H1 (cell line): ENCODE measurements at regions not wholly inside any gene's neighbourhood (a gene's known extent, or its start where the extent isn't known, plus 50 kb on each side); places are given as distances from the start of the nearest gene placed in this dataset.

Experiments used
- BRCA1 ChIP-seq: IDR thresholded peaks from 2 replicates; pipeline ENCODE4 v1.6.1; 2012; ENCODE audit warnings: low read depth, low read length, improper control_type of control experiment
- CTCF ChIP-seq, 3 experiments: IDR thresholded peaks; 1 replicate in 2 of 3; 2 replicates in 1 of 3; pipeline versions ENCODE4 v1.5.1 to v1.6.1; 2011; ENCODE audit warnings: low read length in 3 of 3, mild to moderate bottlenecking in 3 of 3, inconsistent platforms in 2 of 3, low read depth in 1 of 3, moderate library complexity in 1 of 3; ENCODE audit not compliant: insufficient read depth in 1 of 3; ENCODE audit errors: control extremely low read depth in 1 of 3
- JUN ChIP-seq: IDR thresholded peaks from 2 replicates; pipeline ENCODE4 v1.6.1; 2011; ENCODE audit warnings: low read depth, mild to moderate bottlenecking, improper control_type of control experiment, low read length
- KDM5A ChIP-seq: fragments of 200-600 bp; IDR thresholded peaks from 2 replicates; pipeline ENCODE4 v1.7.1; 2012; ENCODE audit warnings: mild to moderate bottlenecking, low read length, inconsistent platforms, mixed read lengths
- POLR2A ChIP-seq, 2 experiments: IDR thresholded peaks; 1 replicate in 1 of 2; 2 replicates in 1 of 2; pipeline ENCODE4 v1.6.1; 2011; ENCODE audit warnings: low read depth in 2 of 2, low read length in 2 of 2, mild to moderate bottlenecking in 2 of 2; ENCODE audit errors: control extremely low read depth in 1 of 2
- POLR2AphosphoS5 ChIP-seq: IDR thresholded peaks from 2 replicates; pipeline ENCODE4 v1.6.1; 2011; ENCODE audit warnings: low read depth, low read length
- RFX5 ChIP-seq: IDR thresholded peaks from 2 replicates; pipeline ENCODE4 v1.6.1; 2011; ENCODE audit warnings: low read depth, low read length, improper control_type of control experiment, borderline replicate concordance
- SP4 ChIP-seq: IDR thresholded peaks from 2 replicates; pipeline ENCODE4 v1.6.1; 2012; ENCODE audit warnings: low read length, inconsistent platforms
- TBP ChIP-seq: IDR thresholded peaks from 2 replicates; pipeline ENCODE4 v1.6.1; 2011; ENCODE audit warnings: low read depth, low read length, improper control_type of control experiment
- TCF12 ChIP-seq: IDR thresholded peaks from 2 replicates; pipeline ENCODE4 v1.6.1; 2011; ENCODE audit warnings: low read depth, mild to moderate bottlenecking, low read length
- TF ChIP-seq, protein P1 (sequence below): IDR thresholded peaks from 2 replicates; pipeline ENCODE4 v1.6.1; 2012; ENCODE audit warnings: inconsistent platforms
- TF ChIP-seq, protein P2 (sequence below): IDR thresholded peaks from 2 replicates; pipeline ENCODE4 v1.6.1; 2012; ENCODE audit warnings: inconsistent platforms
- TF ChIP-seq, protein P3 (sequence below): IDR thresholded peaks from 2 replicates; pipeline ENCODE4 v1.6.1; 2012; ENCODE audit warnings: low read length, inconsistent platforms
- TF ChIP-seq, protein P4 (sequence below): fragments of 300-600 bp; sonication (generic); IDR thresholded peaks from 2 replicates; pipeline ENCODE4 v1.7.1; 2012; ENCODE audit warnings: low read length, moderate library complexity, mild to moderate bottlenecking, inconsistent platforms; ENCODE audit not compliant: insufficient replicate concordance

- no peak for TF ChIP-seq CTCF (IDR thresholded peaks at IDR 0.05; ENCODE audit: control extremely low read depth in 1 of 3, insufficient read depth in 1 of 3, low read depth in 1 of 3, low read length in 3 of 3)
- TF ChIP-seq TBP: no peak
- TF ChIP-seq POLR2AphosphoS5: no peak
- TF ChIP-seq KDM5A: no peak
- TF ChIP-seq BRCA1: no peak
- TF ChIP-seq, protein P1, sequence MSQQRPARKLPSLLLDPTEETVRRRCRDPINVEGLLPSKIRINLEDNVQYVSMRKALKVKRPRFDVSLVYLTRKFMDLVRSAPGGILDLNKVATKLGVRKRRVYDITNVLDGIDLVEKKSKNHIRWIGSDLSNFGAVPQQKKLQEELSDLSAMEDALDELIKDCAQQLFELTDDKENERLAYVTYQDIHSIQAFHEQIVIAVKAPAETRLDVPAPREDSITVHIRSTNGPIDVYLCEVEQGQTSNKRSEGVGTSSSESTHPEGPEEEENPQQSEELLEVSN: no peak
- TF ChIP-seq, protein P2, sequence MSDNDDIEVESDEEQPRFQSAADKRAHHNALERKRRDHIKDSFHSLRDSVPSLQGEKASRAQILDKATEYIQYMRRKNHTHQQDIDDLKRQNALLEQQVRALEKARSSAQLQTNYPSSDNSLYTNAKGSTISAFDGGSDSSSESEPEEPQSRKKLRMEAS: no peak
- no peak for TF ChIP-seq POLR2A (IDR thresholded peaks at IDR 0.05; ENCODE audit: control extremely low read depth in 1 of 2, low read depth in 2 of 2, low read length in 2 of 2)
- no peak for TF ChIP-seq SP4
- TF ChIP-seq, protein P3, sequence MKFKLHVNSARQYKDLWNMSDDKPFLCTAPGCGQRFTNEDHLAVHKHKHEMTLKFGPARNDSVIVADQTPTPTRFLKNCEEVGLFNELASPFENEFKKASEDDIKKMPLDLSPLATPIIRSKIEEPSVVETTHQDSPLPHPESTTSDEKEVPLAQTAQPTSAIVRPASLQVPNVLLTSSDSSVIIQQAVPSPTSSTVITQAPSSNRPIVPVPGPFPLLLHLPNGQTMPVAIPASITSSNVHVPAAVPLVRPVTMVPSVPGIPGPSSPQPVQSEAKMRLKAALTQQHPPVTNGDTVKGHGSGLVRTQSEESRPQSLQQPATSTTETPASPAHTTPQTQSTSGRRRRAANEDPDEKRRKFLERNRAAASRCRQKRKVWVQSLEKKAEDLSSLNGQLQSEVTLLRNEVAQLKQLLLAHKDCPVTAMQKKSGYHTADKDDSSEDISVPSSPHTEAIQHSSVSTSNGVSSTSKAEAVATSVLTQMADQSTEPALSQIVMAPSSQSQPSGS: no peak
- TF ChIP-seq, protein P4, sequence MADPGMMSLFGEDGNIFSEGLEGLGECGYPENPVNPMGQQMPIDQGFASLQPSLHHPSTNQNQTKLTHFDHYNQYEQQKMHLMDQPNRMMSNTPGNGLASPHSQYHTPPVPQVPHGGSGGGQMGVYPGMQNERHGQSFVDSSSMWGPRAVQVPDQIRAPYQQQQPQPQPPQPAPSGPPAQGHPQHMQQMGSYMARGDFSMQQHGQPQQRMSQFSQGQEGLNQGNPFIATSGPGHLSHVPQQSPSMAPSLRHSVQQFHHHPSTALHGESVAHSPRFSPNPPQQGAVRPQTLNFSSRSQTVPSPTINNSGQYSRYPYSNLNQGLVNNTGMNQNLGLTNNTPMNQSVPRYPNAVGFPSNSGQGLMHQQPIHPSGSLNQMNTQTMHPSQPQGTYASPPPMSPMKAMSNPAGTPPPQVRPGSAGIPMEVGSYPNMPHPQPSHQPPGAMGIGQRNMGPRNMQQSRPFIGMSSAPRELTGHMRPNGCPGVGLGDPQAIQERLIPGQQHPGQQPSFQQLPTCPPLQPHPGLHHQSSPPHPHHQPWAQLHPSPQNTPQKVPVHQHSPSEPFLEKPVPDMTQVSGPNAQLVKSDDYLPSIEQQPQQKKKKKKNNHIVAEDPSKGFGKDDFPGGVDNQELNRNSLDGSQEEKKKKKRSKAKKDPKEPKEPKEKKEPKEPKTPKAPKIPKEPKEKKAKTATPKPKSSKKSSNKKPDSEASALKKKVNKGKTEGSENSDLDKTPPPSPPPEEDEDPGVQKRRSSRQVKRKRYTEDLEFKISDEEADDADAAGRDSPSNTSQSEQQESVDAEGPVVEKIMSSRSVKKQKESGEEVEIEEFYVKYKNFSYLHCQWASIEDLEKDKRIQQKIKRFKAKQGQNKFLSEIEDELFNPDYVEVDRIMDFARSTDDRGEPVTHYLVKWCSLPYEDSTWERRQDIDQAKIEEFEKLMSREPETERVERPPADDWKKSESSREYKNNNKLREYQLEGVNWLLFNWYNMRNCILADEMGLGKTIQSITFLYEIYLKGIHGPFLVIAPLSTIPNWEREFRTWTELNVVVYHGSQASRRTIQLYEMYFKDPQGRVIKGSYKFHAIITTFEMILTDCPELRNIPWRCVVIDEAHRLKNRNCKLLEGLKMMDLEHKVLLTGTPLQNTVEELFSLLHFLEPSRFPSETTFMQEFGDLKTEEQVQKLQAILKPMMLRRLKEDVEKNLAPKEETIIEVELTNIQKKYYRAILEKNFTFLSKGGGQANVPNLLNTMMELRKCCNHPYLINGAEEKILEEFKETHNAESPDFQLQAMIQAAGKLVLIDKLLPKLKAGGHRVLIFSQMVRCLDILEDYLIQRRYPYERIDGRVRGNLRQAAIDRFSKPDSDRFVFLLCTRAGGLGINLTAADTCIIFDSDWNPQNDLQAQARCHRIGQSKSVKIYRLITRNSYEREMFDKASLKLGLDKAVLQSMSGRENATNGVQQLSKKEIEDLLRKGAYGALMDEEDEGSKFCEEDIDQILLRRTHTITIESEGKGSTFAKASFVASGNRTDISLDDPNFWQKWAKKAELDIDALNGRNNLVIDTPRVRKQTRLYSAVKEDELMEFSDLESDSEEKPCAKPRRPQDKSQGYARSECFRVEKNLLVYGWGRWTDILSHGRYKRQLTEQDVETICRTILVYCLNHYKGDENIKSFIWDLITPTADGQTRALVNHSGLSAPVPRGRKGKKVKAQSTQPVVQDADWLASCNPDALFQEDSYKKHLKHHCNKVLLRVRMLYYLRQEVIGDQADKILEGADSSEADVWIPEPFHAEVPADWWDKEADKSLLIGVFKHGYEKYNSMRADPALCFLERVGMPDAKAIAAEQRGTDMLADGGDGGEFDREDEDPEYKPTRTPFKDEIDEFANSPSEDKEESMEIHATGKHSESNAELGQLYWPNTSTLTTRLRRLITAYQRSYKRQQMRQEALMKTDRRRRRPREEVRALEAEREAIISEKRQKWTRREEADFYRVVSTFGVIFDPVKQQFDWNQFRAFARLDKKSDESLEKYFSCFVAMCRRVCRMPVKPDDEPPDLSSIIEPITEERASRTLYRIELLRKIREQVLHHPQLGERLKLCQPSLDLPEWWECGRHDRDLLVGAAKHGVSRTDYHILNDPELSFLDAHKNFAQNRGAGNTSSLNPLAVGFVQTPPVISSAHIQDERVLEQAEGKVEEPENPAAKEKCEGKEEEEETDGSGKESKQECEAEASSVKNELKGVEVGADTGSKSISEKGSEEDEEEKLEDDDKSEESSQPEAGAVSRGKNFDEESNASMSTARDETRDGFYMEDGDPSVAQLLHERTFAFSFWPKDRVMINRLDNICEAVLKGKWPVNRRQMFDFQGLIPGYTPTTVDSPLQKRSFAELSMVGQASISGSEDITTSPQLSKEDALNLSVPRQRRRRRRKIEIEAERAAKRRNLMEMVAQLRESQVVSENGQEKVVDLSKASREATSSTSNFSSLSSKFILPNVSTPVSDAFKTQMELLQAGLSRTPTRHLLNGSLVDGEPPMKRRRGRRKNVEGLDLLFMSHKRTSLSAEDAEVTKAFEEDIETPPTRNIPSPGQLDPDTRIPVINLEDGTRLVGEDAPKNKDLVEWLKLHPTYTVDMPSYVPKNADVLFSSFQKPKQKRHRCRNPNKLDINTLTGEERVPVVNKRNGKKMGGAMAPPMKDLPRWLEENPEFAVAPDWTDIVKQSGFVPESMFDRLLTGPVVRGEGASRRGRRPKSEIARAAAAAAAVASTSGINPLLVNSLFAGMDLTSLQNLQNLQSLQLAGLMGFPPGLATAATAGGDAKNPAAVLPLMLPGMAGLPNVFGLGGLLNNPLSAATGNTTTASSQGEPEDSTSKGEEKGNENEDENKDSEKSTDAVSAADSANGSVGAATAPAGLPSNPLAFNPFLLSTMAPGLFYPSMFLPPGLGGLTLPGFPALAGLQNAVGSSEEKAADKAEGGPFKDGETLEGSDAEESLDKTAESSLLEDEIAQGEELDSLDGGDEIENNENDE: no peak
- TF ChIP-seq RFX5: no peak
- TF ChIP-seq TCF12: no peak
- TF ChIP-seq JUN: no peak
Measured at GRCh38 chr6:83792846-83793245, 60.3 kb upstream of the RIPPLY2 start.
